Natural killer cell (primary cell): ENCODE measurements at regions not wholly inside any gene's neighbourhood (a gene's known extent, or its start where the extent isn't known, plus 50 kb on each side); places are given as distances from the start of the nearest gene placed in this dataset.

ENCODE experiments used
- ATAC-seq, 3 donors: fragments of 150-1000 bp in 2 of 3; fragments of 200-7000 bp in 1 of 3; cut with Tn5 transposase; 1 replicate in 1 of 3; 2 replicates in 2 of 3; pipeline ENCODE4 v1.10.0; 2021; ENCODE audit warnings: mild to moderate bottlenecking in 2 of 3, moderate library complexity in 2 of 3
- DNase-seq, 2 donors: peaks; one replicate each; pipeline versions ENCODE4 v3.0.0 to v3.0.0-alpha.2; 2013 to 2021; ENCODE audit warnings: mixed read lengths in 1 of 2
- H3K27ac ChIP-seq: one replicate; pipeline ENCODE4 v1.5.1; 2013; ENCODE audit warnings: mild to moderate bottlenecking, low read length
- H3K27me3 ChIP-seq: one replicate; pipeline ENCODE4 v1.6.1; 2013; ENCODE audit warnings: low read length; ENCODE audit not compliant: control insufficient read depth, insufficient read depth
- H3K36me3 ChIP-seq: one replicate; pipeline ENCODE4 v1.6.1; 2013; ENCODE audit warnings: low read length; ENCODE audit not compliant: control insufficient read depth, insufficient read depth
- H3K4me1 ChIP-seq: one replicate; pipeline ENCODE4 v1.6.1; 2013; ENCODE audit warnings: low read length; ENCODE audit not compliant: control insufficient read depth, insufficient read depth
- H3K4me3 ChIP-seq: one replicate; pipeline ENCODE4 v1.5.1; 2013; ENCODE audit warnings: low read length
- H3K9me3 ChIP-seq: one replicate; pipeline ENCODE4 v1.6.1; 2013; ENCODE audit warnings: low read length; ENCODE audit not compliant: control insufficient read depth, insufficient read depth
- H3K27ac Mint-ChIP-seq, 2 donors: one replicate each; pipeline ENCODE4 v1.8.0; 2022; ENCODE audit warnings: mild to moderate bottlenecking in 2 of 2, mixed read lengths in 2 of 2, moderate library complexity in 1 of 2
- H3K27me3 Mint-ChIP-seq, 2 donors: one replicate each; pipeline ENCODE4 v1.8.0; 2022; ENCODE audit warnings: low read depth in 2 of 2, mixed read lengths in 2 of 2
- H3K36me3 Mint-ChIP-seq: one replicate; pipeline ENCODE4 v1.8.0; 2022; ENCODE audit warnings: mixed read lengths
- H3K4me1 Mint-ChIP-seq, 2 donors: one replicate each; pipeline ENCODE4 v1.8.0; 2022; ENCODE audit warnings: mixed read lengths in 2 of 2
- H3K4me3 Mint-ChIP-seq: one replicate; pipeline ENCODE4 v1.8.0; 2022; ENCODE audit warnings: mild to moderate bottlenecking, moderate library complexity, mixed read lengths
- H3K9me3 Mint-ChIP-seq, 2 donors: one replicate each; pipeline ENCODE4 v1.8.0; 2022; ENCODE audit warnings: mixed read lengths in 2 of 2
- WGBS: methylation state at CpG from one replicate; pipeline ENCODE4 v1.1.7; 2013; ENCODE audit warnings: missing lambda C conversion rate; ENCODE audit not compliant: insufficient coverage; 5-methylcytosine and 5-hydroxymethylcytosine counted together
- intact Hi-C: fragments of 100-400 bp; cut with micrococcal nuclease; formaldehyde crosslinking; loops from one replicate; pipeline ENCODE4 v1.14.2; 2022
- TF ChIP-seq, protein P1 (sequence below): fragments of 200-600 bp; IDR thresholded peaks from one replicate; pipeline ENCODE4 v1.8.0; 2022; ENCODE audit warnings: antibody characterized with exemption

DNA sequence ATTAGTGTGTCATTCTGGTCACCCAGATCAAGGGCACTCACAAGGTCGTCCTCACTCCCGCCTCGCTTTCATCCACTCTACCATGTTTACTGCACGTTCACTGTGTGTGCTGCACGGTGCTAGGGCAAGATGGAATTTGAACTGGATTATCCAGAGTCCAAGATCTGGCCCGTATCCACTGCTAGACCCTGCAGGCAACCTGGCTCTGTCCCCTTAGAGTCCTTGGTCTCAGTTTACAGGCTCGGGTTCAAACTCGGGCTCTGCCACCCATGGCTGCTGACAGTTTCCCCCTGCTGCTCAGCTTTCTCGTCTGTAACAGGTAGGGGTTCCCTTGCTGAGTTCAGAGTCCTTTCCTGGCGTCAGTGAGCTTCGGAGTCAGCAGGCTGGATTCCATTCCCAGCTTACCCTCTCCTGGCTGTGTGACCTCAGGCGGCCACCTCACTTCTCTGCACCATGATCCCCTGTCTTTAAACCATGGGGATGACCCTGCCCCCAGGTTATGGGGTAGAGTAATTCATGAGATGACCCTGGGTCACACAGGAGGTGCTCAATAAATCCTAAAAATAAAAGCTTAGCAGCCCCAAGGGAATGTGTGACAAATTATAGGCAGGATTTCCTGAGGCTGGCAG lies 79.6 kb upstream of the SLC6A6 start:
- H3K4me1 Mint-ChIP-seq = no peaks in the 10 kb centered on the region
- WGBS = 88% methylated on average over 12 of the region's 12 CpGs
- intact Hi-C loops = no loop called here
- TF ChIP-seq, protein P1, sequence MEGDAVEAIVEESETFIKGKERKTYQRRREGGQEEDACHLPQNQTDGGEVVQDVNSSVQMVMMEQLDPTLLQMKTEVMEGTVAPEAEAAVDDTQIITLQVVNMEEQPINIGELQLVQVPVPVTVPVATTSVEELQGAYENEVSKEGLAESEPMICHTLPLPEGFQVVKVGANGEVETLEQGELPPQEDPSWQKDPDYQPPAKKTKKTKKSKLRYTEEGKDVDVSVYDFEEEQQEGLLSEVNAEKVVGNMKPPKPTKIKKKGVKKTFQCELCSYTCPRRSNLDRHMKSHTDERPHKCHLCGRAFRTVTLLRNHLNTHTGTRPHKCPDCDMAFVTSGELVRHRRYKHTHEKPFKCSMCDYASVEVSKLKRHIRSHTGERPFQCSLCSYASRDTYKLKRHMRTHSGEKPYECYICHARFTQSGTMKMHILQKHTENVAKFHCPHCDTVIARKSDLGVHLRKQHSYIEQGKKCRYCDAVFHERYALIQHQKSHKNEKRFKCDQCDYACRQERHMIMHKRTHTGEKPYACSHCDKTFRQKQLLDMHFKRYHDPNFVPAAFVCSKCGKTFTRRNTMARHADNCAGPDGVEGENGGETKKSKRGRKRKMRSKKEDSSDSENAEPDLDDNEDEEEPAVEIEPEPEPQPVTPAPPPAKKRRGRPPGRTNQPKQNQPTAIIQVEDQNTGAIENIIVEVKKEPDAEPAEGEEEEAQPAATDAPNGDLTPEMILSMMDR = no peak
- no peak overlapping the region for H3K27ac ChIP-seq
- peaks cover 0 to 3% of the 10 kb centered on the region in 2 donors for H3K9me3 Mint-ChIP-seq
- DNase-seq (no peak), ATAC-seq (no peak)
- H3K4me1 ChIP-seq = peaks cover 4% of the 10 kb centered on the region
- H3K4me3 Mint-ChIP-seq = no peak overlapping the region
- no peaks in the 10 kb centered on the region for H3K36me3 Mint-ChIP-seq
- H3K9me3 ChIP-seq = peaks cover 9% of the 10 kb centered on the region
- H3K4me3 ChIP-seq = no peak overlapping the region
- no peaks in the 10 kb centered on the region for H3K36me3 ChIP-seq
- no peaks in the 10 kb centered on the region for H3K27me3 Mint-ChIP-seq
- no peaks in the 10 kb centered on the region for H3K27me3 ChIP-seq
- no peak overlapping the region for H3K27ac Mint-ChIP-seq

- 82% methylated on average over 17 of the region's 17 CpGs for WGBS
- H3K4me3 Mint-ChIP-seq = no peak overlapping the region
- no peak overlapping the region for H3K27ac Mint-ChIP-seq
- H3K4me1 Mint-ChIP-seq = no peaks in the 10 kb centered on the region
- H3K36me3 Mint-ChIP-seq = no peaks in the 10 kb centered on the region
- TF ChIP-seq, protein P1 = no peak
- H3K4me1 ChIP-seq = peaks cover 4% of the 10 kb centered on the region
- H3K4me3 ChIP-seq = no peak overlapping the region
- DNase-seq (no peak), ATAC-seq (no peak)
- H3K36me3 ChIP-seq = no peaks in the 10 kb centered on the region
- peaks cover 0 to 3% of the 10 kb centered on the region in 2 donors for H3K9me3 Mint-ChIP-seq
- peaks cover 9% of the 10 kb centered on the region for H3K9me3 ChIP-seq
- H3K27me3 Mint-ChIP-seq = no peaks in the 10 kb centered on the region
- H3K27me3 ChIP-seq = no peaks in the 10 kb centered on the region
- intact Hi-C loops = no loop called here
- no peak overlapping the region for H3K27ac ChIP-seq
These were observed 78.8 kb upstream of the SLC6A6 start for GRCh38 chr3:14323401-14324223.

DNA sequence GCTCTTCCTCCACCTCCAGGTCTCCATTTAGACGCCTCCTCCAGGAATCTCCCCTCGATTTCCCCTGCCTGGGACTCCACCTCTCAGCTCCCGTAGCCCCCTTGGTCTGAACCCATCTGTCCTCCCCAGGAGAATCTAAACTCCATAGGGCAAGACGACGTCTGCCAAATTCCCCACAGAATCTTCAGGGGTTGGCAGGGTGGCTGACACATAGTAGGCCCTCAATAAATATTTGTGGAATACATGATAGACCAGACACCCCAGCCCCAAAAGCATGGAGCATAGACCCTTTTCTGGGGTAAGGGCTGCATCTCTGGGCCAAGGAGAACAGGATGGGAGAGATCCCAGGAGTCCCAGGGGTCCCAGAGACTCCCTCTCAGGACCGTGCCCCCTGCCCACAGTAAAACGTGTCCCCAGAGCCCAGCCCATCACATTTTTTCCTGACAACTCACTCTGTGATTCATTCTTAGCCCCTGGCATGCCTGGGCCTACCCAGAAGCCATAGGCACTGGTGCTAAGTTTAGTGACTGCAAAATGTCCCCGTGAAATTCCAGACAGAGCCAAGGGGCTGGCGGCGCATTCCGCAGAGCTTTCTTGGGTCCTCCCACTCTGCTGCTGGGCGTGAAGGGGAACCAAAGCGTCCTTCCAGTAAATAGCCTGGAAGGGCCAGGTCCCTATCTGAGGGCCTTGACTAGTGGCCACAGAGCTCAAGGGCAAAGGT lies 78.0 kb upstream of the SLC6A6 start:
- Histone ChIP-seq H3K4me1 (peaks cover 4% of the 10 kb centered on the region), H3K27ac (no peak overlapping the region), H3K36me3 (no peaks in the 10 kb centered on the region), H3K27me3 (no peaks in the 10 kb centered on the region), H3K4me3 (no peak overlapping the region), H3K9me3 (peaks cover 9% of the 10 kb centered on the region)
- H3K9me3 Mint-ChIP-seq = peaks cover 0 to 3% of the 10 kb centered on the region in 2 donors
- no peak overlapping the region for H3K27ac Mint-ChIP-seq
- no peaks in the 10 kb centered on the region for H3K4me1 Mint-ChIP-seq
- 89% methylated on average over 13 of the region's 13 CpGs for WGBS
- no peaks in the 10 kb centered on the region for H3K36me3 Mint-ChIP-seq
- no peak for DNase-seq
- TF ChIP-seq, protein P1 = no peak
- H3K27me3 Mint-ChIP-seq = peaks cover 1 to 2% of the 10 kb centered on the region in 2 donors
- intact Hi-C loops = no loop called here
- no peak overlapping the region for H3K4me3 Mint-ChIP-seq
- no peak for ATAC-seq
